BLaER1 treated with 17β-estradiol and CSF1 and Interleukin-3, amounts not matched to agents 10 nM and 100 nM (cell line): ENCODE measurements at regions not wholly inside any gene's neighbourhood (a gene's known extent, or its start where the extent isn't known, plus 50 kb on each side); places are given as distances from the start of the nearest gene placed in this dataset.
A peak's percentile ranks its signal among the peaks of the same experiment; 100 is the strongest.

Experiments used
- H3K27ac ChIP-seq, 11 experiments: shearing (Covaris generic); formaldehyde crosslinking; 2 replicates each; pipeline ENCODE4 v1.8.1; 2022
- H3K27me3 ChIP-seq, 11 experiments: shearing (Covaris generic); formaldehyde crosslinking; 2 replicates each; pipeline ENCODE4 v1.8.1; 2022
- H3K36me3 ChIP-seq, 11 experiments: shearing (Covaris generic); formaldehyde crosslinking; 2 replicates each; pipeline ENCODE4 v1.8.1; 2022
- H3K4me1 ChIP-seq, 10 experiments: shearing (Covaris generic); formaldehyde crosslinking; 2 replicates each; pipeline ENCODE4 v1.8.1; 2022
- H3K4me2 ChIP-seq, 11 experiments: shearing (Covaris generic); formaldehyde crosslinking; 2 replicates each; pipeline ENCODE4 v1.8.1; 2022
- H3K4me3 ChIP-seq, 10 experiments: shearing (Covaris generic); formaldehyde crosslinking; 2 replicates each; pipeline ENCODE4 v1.8.1; 2022
- H3K9ac ChIP-seq, 11 experiments: shearing (Covaris generic); formaldehyde crosslinking; 2 replicates each; pipeline ENCODE4 v1.8.1; 2022
- H3K9me3 ChIP-seq, 11 experiments: shearing (Covaris generic); formaldehyde crosslinking; replicated peaks in 1 of 11; 2 replicates each; pipeline ENCODE4 v1.8.1; 2022
- H4K20me1 ChIP-seq, 11 experiments: shearing (Covaris generic); formaldehyde crosslinking; 2 replicates each; pipeline ENCODE4 v1.8.1; 2022
- Cebpa-rat ChIP-seq, 11 experiments: shearing (Covaris generic); IDR thresholded peaks; 2 replicates each; pipeline ENCODE4 v1.8.1; 2022

DNA sequence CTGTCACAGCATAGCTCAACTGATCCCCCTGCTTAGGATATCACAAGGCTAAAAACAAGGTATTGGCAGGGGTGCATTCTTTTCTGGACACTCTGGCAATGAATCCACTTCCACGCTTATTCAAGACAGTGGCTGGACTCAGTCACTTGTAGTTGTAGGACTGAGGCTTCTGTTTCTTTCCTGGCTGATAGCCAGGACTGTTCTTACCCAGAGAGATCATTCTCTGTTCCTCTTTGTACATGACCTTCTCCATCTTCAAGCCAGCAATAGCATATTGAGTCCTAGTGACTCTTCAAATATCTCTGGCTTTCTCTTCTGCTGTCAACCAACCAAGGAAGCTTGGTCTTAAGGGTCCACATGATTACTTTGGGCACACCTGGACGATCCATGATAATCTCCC, 241.3 kb downstream of the RBM43 start:
- no peaks in the 10 kb centered on the region for H4K20me1 ChIP-seq
- no peak overlapping the region for H3K9ac ChIP-seq
- H3K4me3 ChIP-seq: no peak overlapping the region
- H3K9me3 ChIP-seq: peaks cover 0 to 8% (median 0%) of the 10 kb centered on the region in 11 experiments; a peak in 1 of 22 replicates
- H3K27ac ChIP-seq: no peak overlapping the region
- no peaks in the 10 kb centered on the region for H3K27me3 ChIP-seq
- no peak overlapping the region for H3K4me2 ChIP-seq
- no peaks in the 10 kb centered on the region for H3K36me3 ChIP-seq
- TF ChIP-seq Cebpa-rat (IDR thresholded peaks at IDR 0.05): no peak
- 0 out of 20 replicates have a peak, but pooled peaks cover 0 to 3% (median 0%) of the 10 kb centered on the region in 10 experiments for H3K4me1 ChIP-seq

DNA sequence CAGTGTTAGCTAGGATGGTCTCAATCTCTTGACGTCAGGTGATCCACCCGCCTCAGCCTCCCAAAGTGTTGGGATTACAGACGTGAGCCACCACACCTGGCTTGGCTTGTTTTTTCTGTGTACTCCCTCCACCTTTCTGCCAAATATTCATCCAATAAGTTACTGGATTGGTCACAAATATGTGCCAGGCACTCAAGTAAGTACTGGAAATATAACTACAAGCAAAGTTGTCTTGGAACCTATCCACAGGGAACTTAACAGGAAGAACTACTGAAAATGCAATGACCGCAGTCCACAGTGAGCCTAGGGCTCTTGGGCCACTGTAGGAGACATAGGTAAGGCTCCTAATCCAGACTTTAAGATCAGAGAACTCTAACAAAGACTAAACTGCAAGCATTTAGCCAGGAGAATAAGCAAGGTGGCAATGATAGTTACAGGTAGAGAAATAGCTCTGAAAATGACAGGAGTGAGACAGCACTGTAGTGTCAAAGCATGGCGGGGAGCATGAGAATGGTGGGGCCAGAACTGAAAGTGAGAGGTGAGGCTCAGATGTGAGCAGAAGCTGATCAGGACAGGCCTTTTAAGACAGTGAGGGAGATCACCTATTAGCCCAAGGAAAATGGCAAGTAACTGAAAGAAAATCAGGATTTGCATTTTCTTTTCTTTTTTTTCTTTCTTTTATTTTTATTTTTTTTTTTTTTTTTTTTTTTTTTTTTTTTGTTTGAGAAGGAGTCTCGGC, 252.1 kb downstream of the RBM43 start:
- Histone ChIP-seq H3K27me3 (no peaks in the 10 kb centered on the region), H3K4me3 (no peak overlapping the region), H3K9ac (no peak overlapping the region), H3K36me3 (no peaks in the 10 kb centered on the region), H3K4me1 (no peaks in the 10 kb centered on the region), H4K20me1 (no peaks in the 10 kb centered on the region), H3K27ac (no peak overlapping the region), H3K9me3 (no peaks in the 10 kb centered on the region), H3K4me2 (no peak overlapping the region)
- TF ChIP-seq Cebpa-rat (IDR thresholded peaks at IDR 0.05): no peak

DNA sequence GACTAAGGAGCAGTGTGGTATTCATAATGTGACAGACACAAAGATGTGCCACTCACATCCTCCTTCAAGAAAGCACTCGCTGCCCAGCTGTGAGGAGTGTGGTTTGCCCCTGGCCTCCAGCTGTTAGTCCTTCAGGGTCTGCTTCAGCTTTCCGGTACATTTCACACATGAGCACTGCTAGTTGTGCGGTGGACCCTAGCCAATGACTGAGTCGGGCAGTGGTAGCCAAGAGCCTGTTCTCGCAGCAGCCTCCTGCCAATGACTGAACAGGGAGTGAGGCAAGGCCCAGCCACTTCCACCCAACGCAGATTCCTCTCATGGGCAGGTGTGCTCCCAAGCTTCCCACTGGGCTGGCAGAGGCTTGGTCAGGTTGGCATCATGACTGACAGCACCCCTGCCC, 254.3 kb downstream of the RBM43 start:
- Histone ChIP-seq H3K4me1 (no peaks in the 10 kb centered on the region), H3K4me2 (no peak overlapping the region), H3K4me3 (no peak overlapping the region), H3K9me3 (no peaks in the 10 kb centered on the region), H3K27ac (no peak overlapping the region), H4K20me1 (no peaks in the 10 kb centered on the region), H3K27me3 (no peaks in the 10 kb centered on the region), H3K36me3 (no peaks in the 10 kb centered on the region), H3K9ac (no peak overlapping the region)
- TF ChIP-seq Cebpa-rat (IDR thresholded peaks at IDR 0.05): no peak

- no peaks in the 10 kb centered on the region for H3K27me3 ChIP-seq
- no peak overlapping the region for H3K4me3 ChIP-seq
- no peak overlapping the region for H3K4me2 ChIP-seq
- no peak for TF ChIP-seq Cebpa-rat (IDR thresholded peaks at IDR 0.05)
- H3K9me3 ChIP-seq: no peaks in the 10 kb centered on the region
- H3K4me1 ChIP-seq: no peaks in the 10 kb centered on the region
- no peaks in the 10 kb centered on the region for H4K20me1 ChIP-seq
- H3K36me3 ChIP-seq: no peaks in the 10 kb centered on the region
- H3K27ac ChIP-seq: no peak overlapping the region
- no peak overlapping the region for H3K9ac ChIP-seq
These were observed 258.6 kb downstream of the RBM43 start for GRCh38 chr2:151002959-151003600.

DNA sequence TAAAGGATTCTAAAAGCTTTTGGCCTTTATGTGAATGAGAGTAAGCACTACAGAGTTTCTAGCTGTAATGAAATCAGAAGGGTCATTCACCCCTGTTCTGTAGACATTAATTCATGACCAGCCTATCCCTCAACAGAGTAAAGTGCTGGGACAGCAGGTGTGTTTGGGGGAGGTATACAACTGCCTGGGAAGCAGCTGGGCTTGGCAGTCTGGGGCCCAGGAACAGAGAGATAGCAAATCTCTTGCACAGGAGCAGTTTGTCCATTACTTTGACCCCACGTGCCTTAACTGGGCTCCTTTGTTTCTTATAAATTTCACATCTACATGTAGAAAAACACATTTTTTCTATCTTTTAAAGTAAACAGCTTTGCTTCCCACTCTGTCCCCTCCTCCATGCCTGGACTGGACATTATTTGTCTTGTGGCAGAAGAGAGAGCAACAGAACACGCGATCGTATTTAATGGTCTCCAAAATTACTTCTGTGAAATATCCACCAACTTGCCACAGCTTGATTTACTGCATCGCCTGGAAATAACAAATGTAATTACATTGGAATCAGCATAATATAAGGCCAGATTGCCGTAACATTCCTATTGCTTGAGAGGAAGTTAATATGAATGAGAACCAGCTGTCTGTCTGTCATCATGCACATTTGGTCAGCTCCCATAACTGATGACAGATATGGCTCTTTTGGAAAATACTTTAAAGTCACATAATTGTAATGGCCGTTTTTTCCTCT, 263.8 kb downstream of the RBM43 start:
- no peaks in the 10 kb centered on the region; a peak in 1 of 20 replicates for H3K4me1 ChIP-seq
- H3K27me3 ChIP-seq: no peaks in the 10 kb centered on the region
- no peak for TF ChIP-seq Cebpa-rat (IDR thresholded peaks at IDR 0.05)
- no peak overlapping the region for H3K27ac ChIP-seq
- H3K9ac ChIP-seq: no peak overlapping the region
- no peaks in the 10 kb centered on the region for H3K36me3 ChIP-seq
- H3K9me3 ChIP-seq: no peaks in the 10 kb centered on the region; a peak in 2 of 22 replicates
- no peak overlapping the region for H3K4me3 ChIP-seq
- no peaks in the 10 kb centered on the region for H4K20me1 ChIP-seq
- H3K4me2 ChIP-seq: no peak overlapping the region

- Histone ChIP-seq H3K27ac (no peak overlapping the region), H3K9ac (no peak overlapping the region), H4K20me1 (no peaks in the 10 kb centered on the region), H3K9me3 (no peaks in the 10 kb centered on the region; a peak in 2 of 22 replicates), H3K4me3 (no peak overlapping the region), H3K27me3 (no peaks in the 10 kb centered on the region), H3K4me1 (no peaks in the 10 kb centered on the region; a peak in 1 of 20 replicates), H3K36me3 (no peaks in the 10 kb centered on the region), H3K4me2 (no peak overlapping the region)
- no peak for TF ChIP-seq Cebpa-rat (IDR thresholded peaks at IDR 0.05)
These were observed 264.6 kb downstream of the RBM43 start for GRCh38 chr2:150997066-150997465.

DNA sequence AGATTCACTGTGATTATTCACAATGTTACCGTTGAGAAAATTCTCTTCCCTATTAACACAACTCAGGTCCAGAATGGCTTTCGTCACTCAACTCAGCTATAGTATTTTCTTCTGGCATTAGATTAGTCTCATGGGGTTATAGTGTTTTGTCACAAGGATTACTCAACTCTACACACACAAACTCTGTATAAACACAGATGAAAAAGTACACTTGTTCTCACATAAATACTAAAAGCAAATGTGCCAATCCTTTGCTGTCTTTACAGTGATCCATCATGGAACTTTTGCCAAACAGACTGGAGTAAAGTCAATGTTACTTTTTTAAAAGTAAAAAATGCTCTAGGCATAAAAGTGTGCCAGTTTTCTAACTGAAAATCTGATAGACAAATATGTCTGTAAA, 267.6 kb downstream of the RBM43 start:
- H3K36me3 ChIP-seq: no peaks in the 10 kb centered on the region
- H3K27ac ChIP-seq: no peak overlapping the region
- no peak for TF ChIP-seq Cebpa-rat (IDR thresholded peaks at IDR 0.05)
- no peaks in the 10 kb centered on the region for H4K20me1 ChIP-seq
- no peak overlapping the region for H3K9ac ChIP-seq
- H3K4me3 ChIP-seq: no peak overlapping the region
- no peaks in the 10 kb centered on the region; a peak in 1 of 20 replicates for H3K4me1 ChIP-seq
- peaks cover 13 to 23% (median 20%) of the 10 kb centered on the region in 11 experiments for H3K9me3 ChIP-seq
- no peaks in the 10 kb centered on the region for H3K27me3 ChIP-seq
- no peak overlapping the region for H3K4me2 ChIP-seq

DNA sequence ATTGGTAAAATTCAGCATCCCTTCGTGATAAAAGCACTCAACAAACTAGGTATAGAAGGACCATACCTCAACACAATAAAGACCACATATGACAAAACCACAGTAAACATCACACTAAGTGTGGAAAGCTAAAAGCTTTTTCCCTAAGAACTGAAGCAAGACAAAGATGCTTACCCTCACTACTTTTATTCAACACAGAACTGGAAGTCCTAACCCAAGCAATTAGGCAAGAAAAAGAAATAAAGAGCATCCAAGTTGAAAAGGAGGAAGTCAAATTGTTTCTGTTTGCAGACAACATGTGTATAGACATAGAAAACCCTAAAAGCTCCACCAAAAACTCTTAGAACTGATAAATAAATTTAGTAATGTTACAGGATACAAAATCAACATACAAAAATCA, 271.7 kb downstream of the RBM43 start:
- Histone ChIP-seq H3K4me2 (no peak overlapping the region), H3K9me3 (peaks cover 32 to 51% (median 38%) of the 10 kb centered on the region in 11 experiments), H3K4me3 (no peak overlapping the region), H3K36me3 (no peaks in the 10 kb centered on the region), H3K4me1 (peaks cover 0 to 5% (median 0%) of the 10 kb centered on the region in 10 experiments; a peak in 3 of 20 replicates), H3K9ac (no peak overlapping the region), H3K27me3 (no peaks in the 10 kb centered on the region), H3K27ac (no peak overlapping the region), H4K20me1 (no peaks in the 10 kb centered on the region)
- no peak for TF ChIP-seq Cebpa-rat (IDR thresholded peaks at IDR 0.05)

DNA sequence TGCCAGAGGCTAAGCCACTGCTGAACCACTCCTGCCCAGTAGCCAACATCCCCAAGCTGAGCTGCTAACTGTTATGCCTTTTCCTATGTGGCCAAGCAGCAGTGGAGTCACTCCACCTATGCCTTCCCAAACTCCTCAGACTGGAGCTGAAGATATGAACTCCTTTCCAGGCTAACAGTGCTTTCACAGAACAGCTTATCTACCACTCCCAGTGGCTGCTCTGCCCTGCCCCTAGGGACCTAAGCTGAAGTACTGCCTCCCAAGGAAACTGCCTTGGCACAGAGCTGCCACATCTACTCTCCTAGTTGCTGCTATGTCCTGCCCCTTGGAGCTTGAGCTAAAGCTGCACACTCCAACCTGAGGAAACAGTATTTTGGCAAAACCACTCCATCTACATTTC, 275.9 kb downstream of the RBM43 start:
- Histone ChIP-seq H3K36me3 (no peaks in the 10 kb centered on the region), H3K27ac (no peak overlapping the region), H3K4me3 (no peak overlapping the region), H3K27me3 (no peaks in the 10 kb centered on the region), H3K9ac (no peak overlapping the region), H4K20me1 (no peaks in the 10 kb centered on the region), H3K4me1 (peaks cover 0 to 9% (median 2%) of the 10 kb centered on the region in 10 experiments; a peak in 8 of 20 replicates), H3K9me3 (peaks cover 29 to 46% (median 35%) of the 10 kb centered on the region in 11 experiments), H3K4me2 (peak overlapping the region in 1 of 11 experiments; percentile 7; a peak in 1 of 22 replicates)
- TF ChIP-seq Cebpa-rat (IDR thresholded peaks at IDR 0.05): no peak
